ENCODE measurements at regions not wholly inside any gene's neighbourhood (a gene's known extent, or its start where the extent isn't known, plus 50 kb on each side); places are given as distances from the start of the nearest gene placed in this dataset.

GRCh38 chr2:200171731-200172482 lies 134.6 kb upstream of the SPATS2L start:
- Histone ChIP-seq H3K4me3 (no peak overlapping the region), H3K27me3 (no peaks in the 10 kb centered on the region), H3K36me3 (no peaks in the 10 kb centered on the region), H3K4me1 (no peaks in the 10 kb centered on the region), H3K9me3 (no peaks in the 10 kb centered on the region), H3K27ac (no peak overlapping the region)
- no peak for TF ChIP-seq POLR2A (IDR thresholded peaks at IDR 0.05)
- TF ChIP-seq, protein P1, sequence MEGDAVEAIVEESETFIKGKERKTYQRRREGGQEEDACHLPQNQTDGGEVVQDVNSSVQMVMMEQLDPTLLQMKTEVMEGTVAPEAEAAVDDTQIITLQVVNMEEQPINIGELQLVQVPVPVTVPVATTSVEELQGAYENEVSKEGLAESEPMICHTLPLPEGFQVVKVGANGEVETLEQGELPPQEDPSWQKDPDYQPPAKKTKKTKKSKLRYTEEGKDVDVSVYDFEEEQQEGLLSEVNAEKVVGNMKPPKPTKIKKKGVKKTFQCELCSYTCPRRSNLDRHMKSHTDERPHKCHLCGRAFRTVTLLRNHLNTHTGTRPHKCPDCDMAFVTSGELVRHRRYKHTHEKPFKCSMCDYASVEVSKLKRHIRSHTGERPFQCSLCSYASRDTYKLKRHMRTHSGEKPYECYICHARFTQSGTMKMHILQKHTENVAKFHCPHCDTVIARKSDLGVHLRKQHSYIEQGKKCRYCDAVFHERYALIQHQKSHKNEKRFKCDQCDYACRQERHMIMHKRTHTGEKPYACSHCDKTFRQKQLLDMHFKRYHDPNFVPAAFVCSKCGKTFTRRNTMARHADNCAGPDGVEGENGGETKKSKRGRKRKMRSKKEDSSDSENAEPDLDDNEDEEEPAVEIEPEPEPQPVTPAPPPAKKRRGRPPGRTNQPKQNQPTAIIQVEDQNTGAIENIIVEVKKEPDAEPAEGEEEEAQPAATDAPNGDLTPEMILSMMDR (IDR thresholded peaks at IDR 0.05), result no peak
- DNase-seq (no peak), ATAC-seq (no peak)
- WGBS (ENCODE audit: insufficient coverage, low coverage, low lambda C conversion rate, missing lambda C conversion rate), result 68% methylated on average over 4 of the region's 4 CpGs
- intact Hi-C loops (cut with DNase I), result no loop called here

DNA sequence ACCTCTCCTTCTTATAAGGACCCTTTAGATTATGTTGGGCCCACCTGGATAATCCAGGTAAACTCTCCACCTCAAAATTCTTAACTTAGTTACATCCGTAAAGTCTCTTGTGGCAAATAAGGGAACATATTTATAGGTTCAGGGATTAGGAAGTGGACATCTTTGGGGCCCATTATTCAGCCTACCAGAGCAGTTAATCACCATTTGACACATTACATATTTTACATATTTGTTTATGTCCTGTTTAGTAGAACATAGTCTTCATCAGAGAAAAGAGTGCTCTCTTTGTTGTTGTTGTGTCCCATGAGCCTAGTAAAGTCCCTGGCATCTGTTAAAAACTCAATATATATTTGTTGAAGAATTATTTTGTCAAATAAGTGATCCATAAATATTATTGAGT lies 134.0 kb upstream of the SPATS2L start:
- no peak for TF ChIP-seq POLR2A (IDR thresholded peaks at IDR 0.05)
- TF ChIP-seq, protein P1 (IDR thresholded peaks at IDR 0.05), result no peak
- Histone ChIP-seq H3K9me3 (no peaks in the 10 kb centered on the region), H3K4me1 (no peaks in the 10 kb centered on the region), H3K27me3 (no peaks in the 10 kb centered on the region), H3K4me3 (no peak overlapping the region), H3K27ac (no peak overlapping the region), H3K36me3 (no peaks in the 10 kb centered on the region)
- DNase-seq (no peak), ATAC-seq (no peak)
- intact Hi-C loops (cut with DNase I), result no loop called here
- WGBS (ENCODE audit: insufficient coverage, low coverage, low lambda C conversion rate, missing lambda C conversion rate), result 90% methylated on average over 1 of the region's 1 CpG

GRCh38 chr2:200172944-200173581 lies 133.4 kb upstream of the SPATS2L start:
- intact Hi-C loops (cut with DNase I), result no loop called here
- DNase-seq (no peak), ATAC-seq (no peak)
- 73% methylated on average over 9 of the region's 9 CpGs for WGBS (ENCODE audit: insufficient coverage, low coverage, low lambda C conversion rate, missing lambda C conversion rate)
- H3K4me1 ChIP-seq, result no peaks in the 10 kb centered on the region
- no peaks in the 10 kb centered on the region for H3K9me3 ChIP-seq
- H3K36me3 ChIP-seq, result no peaks in the 10 kb centered on the region
- H3K27me3 ChIP-seq, result no peaks in the 10 kb centered on the region
- H3K4me3 ChIP-seq, result no peak overlapping the region
- H3K27ac ChIP-seq, result no peak overlapping the region
- TF ChIP-seq POLR2A (IDR thresholded peaks at IDR 0.05), result no peak
- TF ChIP-seq, protein P1 (IDR thresholded peaks at IDR 0.05), result no peak

GRCh38 chr2:200173691-200174090 lies 132.8 kb upstream of the SPATS2L start:
- 92% methylated on average over 3 of the region's 3 CpGs for WGBS (ENCODE audit: insufficient coverage, low coverage, low lambda C conversion rate, missing lambda C conversion rate)
- intact Hi-C loops (cut with DNase I), result no loop called here
- Histone ChIP-seq H3K36me3 (no peaks in the 10 kb centered on the region), H3K4me3 (no peak overlapping the region), H3K9me3 (no peaks in the 10 kb centered on the region), H3K27ac (no peak overlapping the region), H3K4me1 (no peaks in the 10 kb centered on the region), H3K27me3 (no peaks in the 10 kb centered on the region)
- TF ChIP-seq POLR2A (IDR thresholded peaks at IDR 0.05), result no peak
- TF ChIP-seq, protein P1 (IDR thresholded peaks at IDR 0.05), result no peak
- ATAC-seq, result no peak
- DNase-seq, result no peak
